Right hindlimb (tissue), 1 donor: ENCODE measurements at regions not wholly inside any gene's neighbourhood (a gene's known extent, or its start where the extent isn't known, plus 50 kb on each side); places are given as distances from the start of the nearest gene placed in this dataset.

ENCODE experiments used
- DNase-seq: peaks from one replicate; pipeline ENCODE4 v3.0.0-alpha.2; 2018

DNA sequence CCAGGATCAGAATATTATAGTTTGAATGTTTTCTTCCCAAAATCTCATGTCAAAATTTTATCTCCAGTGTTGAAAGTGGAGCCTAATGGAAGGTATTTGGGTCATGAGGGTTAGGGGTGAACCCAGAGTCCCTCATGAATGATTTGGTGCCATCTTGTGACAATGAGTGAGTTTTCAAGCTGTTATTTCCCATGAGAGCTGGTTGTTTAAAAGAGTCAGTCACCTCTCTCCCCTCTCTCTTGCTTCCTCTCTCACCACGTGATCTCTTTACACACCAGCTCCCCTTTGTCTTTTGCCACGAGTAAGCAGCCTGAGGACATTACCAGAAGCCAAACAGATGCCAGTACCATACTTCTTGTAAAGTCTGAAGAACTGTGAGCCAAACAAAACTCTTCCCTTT, 561.6 kb downstream of the RERGL start:
- no peak for DNase-seq

DNA sequence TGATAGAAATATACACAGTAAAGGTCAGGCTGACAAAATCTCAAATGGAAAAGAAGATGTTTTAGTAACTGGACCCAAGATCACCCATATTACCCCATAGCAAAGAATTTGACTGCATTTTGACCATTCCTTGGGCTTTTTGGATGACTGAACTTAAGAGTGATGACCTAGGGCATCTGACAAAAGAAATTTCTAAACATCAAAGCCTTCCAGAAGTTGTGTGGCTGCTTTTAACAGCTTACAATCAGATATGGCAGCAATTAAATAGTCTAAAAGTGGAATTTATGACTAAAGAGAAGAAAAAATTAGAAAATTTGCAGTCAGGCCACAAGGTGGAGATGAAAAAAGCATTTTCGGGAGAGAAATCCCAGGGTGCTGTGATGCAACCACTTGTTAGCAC, 563.0 kb downstream of the RERGL start:
- DNase-seq = no peak

GRCh38 chr12:17511369-17511768, 578.6 kb downstream of the RERGL start:
- DNase-seq = no peak

DNA sequence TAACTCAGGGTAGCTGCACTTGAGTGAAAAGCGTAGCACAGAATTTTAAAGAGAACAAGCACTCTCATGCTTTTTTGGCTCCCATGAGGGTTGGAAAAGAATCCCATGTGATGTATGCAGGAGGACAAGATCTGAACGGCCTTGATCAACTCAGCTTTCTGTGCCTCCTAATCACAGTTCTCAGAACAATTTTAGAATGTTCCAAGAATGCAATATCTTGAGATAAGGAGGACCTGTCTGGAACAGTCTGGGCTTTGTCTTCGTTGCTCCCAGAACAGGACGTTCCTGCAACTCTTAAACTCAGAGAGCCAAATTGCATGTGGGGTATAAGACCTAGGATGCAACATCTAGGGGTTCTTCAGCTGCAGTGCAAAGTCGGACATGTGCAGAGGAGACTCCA, 582.7 kb downstream of the RERGL start:
- DNase-seq = no peak

GRCh38 chr12:17503742-17504141, 586.3 kb downstream of the RERGL start:
- no peak for DNase-seq

DNA sequence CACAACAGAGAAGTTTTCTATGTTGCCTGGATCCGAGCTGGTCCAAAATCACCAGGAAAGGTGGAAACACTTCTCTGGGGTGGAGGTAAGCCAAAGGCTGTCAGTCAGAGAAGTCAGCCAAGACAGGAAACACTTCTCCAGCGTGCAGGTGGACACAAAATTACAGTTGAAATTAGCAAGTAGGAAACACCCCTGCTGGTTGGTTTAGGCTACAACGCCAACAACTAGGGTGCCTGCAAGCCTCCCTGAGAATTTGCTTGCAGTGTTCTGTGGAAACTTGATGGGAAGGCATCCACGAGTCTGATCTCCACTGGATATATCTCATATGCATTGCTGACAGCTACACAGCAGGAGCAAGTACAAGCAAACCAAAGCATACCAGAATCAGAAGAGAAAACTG, 600.5 kb downstream of the RERGL start:
- DNase-seq = no peak

DNA sequence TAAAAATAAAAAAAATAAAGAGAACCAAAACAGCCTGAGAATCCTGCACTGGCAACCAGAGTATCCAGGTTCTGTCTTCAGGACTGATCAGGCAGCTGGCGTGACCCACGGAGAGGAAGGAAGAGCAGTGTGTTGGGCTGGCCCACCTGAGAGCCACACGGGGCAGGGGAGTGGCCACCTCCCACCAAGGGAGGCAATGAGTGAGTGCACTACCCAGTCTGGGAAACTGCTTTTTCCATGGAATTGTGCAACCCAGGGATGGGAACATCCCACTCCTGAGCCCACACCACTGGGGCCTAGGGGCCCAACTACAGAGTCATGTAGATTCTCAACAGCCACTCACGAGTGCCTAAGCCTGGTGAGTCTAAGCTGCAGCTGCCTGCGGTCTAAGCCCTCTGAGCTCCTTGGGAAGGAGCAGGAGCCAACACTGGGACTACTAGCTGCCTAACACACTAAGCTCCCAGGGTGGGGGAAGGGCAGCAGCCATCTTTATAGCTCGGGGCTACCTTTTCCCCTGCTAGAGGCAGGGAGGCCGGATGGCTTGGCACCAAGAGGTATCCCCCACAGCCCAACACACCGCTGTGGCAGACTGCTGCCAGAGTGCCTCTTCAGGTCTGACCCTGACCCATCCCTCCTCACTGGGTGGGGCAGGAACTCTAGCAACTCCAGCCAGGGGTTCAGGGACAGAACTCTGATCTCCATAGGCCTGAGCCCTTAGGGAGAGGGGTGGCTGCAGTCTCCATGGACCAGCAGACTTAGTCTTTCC, 610.9 kb downstream of the RERGL start:
- no peak for DNase-seq

GRCh38 chr12:17470460-17470859, 619.5 kb downstream of the RERGL start:
- no peak for DNase-seq

DNA sequence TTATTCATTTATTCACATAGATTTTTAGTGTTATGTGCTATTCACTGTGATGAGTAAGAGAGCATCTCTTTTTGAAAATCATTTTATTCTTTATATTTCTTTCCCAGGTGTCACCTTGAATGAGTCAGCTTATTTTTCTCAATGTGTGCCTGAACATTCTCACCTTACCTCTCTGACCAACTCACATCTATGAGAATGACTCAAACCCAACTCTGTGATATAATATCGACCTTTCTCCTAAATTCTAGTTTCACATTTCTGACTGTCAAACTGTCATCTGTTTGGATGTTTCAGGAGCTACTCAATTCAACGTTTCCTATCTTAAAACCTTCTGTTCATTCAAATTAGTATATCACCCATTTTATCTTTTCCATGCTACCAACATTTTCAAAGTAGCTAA, 630.8 kb downstream of the RERGL start:
- DNase-seq = no peak

DNA sequence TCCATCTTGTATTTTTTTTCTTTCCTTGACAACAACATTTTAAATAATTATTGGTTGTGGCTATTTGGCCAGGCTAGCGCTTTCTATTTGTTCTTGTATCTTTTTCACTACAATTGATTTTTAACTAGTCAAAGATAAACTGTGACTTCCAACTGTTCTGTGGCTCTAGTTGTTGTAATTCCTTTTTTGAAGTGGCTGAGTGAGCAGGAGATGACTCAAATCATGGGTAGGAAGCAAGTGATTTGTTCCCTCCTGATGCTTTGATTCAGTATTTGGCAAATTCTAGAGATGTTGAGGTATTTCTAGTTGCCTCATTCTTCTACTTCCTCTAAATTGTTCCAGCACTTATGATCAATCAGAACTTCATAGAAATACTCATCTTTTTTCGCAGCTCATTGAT, 633.5 kb downstream of the RERGL start:
- DNase-seq = no peak

GRCh38 chr12:17438141-17438540, 651.9 kb downstream of the RERGL start:
- no peak for DNase-seq

GRCh38 chr12:17416748-17417147, 673.2 kb downstream of the RERGL start:
- no peak for DNase-seq

GRCh38 chr12:17414596-17414995, 675.4 kb downstream of the RERGL start:
- no peak for DNase-seq

GRCh38 chr12:17411662-17412061, 678.3 kb downstream of the RERGL start:
- no peak for DNase-seq

- DNase-seq = no peak
Observed at GRCh38 chr12:17388679-17389078, 701.3 kb downstream of the RERGL start.

- DNase-seq = no peak
Observed at GRCh38 chr12:17383321-17383720, 706.7 kb downstream of the RERGL start.

- DNase-seq = no peak
Observed at GRCh38 chr12:17381211-17381610, 708.8 kb downstream of the RERGL start.

DNA sequence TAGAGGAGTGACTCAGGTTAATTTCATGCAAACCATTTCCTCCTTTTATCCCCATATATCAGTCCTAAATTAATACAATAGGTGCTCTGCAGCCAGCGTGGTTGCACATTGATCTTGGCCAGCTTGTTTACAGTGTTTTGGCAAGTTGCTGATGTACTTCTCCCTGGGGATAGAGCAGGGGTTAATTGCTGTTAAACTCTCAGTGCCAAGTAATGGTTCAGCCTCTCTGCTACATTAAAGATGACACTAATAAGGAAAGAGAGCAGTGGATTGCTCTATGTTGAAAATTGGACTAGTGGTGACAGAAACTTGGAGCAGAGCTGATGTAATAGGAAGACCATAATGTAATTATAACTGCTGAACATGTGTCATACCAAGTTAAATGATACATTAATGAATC, 717.5 kb downstream of the RERGL start:
- DNase-seq = no peak

DNA sequence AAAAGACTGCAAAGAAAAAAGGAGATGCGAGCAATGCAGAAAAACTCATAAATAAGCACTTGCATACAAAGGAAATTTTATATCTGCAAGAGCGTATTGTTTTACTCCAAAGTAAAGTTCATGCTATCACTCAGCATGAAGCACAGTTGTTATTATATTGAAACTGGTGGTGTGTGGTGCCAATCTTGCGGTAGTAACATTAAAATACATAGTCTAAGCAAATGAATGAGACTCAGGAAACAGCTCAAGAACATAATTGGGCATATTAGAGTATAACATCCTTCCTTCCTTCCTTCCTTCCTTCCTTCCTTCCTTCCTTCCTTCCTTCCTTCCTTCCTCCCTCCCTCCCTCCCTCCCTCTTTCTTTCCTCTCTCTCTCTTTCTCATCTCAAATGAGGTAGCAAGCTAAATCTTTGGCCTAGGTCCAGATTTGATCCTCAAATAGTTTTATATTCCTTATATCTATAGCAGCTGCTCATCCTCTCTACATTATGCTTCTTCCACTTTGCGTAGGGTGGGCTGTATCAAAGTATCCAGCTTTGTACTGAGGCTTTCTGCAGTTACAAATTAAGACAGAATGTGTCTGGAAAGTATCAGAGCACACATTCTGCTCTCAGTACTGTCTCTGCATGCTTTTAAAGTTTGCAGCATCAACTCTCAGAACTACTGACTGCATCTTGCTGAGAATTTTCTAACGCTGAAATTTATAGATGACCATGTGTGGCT, 718.3 kb downstream of the RERGL start:
- DNase-seq = no peak

GRCh38 chr12:17370621-17371020, 719.4 kb downstream of the RERGL start:
- DNase-seq = no peak

DNA sequence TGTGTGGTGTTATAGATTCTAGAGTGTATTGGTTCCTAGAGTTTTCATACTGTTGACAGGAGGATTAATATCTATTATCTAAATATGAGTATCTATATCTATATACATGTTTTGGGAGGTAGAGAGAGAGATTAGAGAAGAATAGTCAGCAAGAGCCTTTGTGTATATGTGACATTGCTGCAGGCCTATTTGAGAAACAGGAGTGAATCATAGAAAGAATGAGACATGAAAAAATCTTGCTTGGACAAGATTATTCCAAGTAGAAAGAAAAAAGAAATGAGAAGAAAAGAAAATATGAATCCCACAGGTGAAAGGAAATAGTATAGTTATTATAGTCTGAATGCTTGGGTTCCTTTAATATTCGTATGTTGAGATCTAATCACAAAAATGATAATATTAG, 720.4 kb downstream of the RERGL start:
- no peak for DNase-seq

GRCh38 chr12:17361224-17361623, 728.8 kb downstream of the RERGL start:
- no peak for DNase-seq

DNA sequence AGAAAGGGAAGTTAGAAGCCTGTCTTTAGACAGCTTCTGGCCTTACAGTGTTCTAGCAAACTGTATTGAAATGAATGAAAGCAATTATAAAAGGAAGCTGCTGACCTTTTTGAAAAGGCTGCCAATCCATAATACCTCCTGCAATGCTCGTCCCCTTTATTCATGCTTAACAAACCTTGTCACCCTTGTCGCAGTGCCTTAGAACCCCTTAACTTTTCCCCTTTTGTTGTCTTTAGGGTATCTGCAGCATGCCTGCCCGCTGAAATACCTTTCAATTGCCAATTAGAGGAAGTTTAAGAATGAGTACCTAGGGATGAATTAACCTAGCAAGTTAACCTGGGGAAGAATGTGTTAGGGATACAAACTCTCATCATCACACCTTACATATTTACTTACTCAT, 731.2 kb downstream of the RERGL start:
- DNase-seq = no peak

DNA sequence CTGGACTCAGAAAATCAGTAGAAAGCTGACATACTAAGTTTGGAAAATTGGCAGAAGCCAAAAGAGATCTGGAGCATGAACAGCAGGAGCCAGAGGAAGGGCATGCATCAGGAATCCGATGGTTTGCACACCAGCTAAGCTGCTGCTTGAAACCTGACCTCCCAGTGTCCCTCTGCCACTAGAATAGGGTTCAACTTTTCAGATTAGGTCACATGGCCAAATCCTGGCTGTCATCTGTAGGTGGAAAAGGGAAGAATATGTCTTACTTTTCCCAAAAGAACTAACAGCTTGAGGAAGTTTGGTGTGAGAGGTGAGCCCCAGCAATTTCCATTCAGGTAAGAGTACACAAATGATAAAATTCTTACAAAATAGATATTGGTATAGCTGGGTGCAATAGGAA, 732.6 kb downstream of the RERGL start:
- no peak for DNase-seq

- DNase-seq = no peak
Observed at GRCh38 chr12:17352164-17352563, 737.8 kb downstream of the RERGL start.
